GM12878 (cell line): ENCODE measurements at regions not wholly inside any gene's neighbourhood (a gene's known extent, or its start where the extent isn't known, plus 50 kb on each side); places are given as distances from the start of the nearest gene placed in this dataset.
A peak's percentile ranks its signal among the peaks of the same experiment; 100 is the strongest.

Source experiments
- ATAC-seq: fragments of 200-7000 bp; cut with Tn5 transposase; 3 replicates; pipeline ENCODE4 v1.9.1; 2020; ENCODE audit warnings: mild to moderate bottlenecking, moderate library complexity
- BruUV-seq: library from RNA; stranded (reverse); fragments of 400-500 nt; replicated peaks from 2 replicates; lab custom pipeline; 2021; lab: Mats Ljungman, UMichigan
- CTCF ChIA-PET: fragments of 300-600 bp; sonication (Branson Sonifier 250); formaldehyde crosslinking; extraction: SDS; loops from one replicate; lab custom pipeline; 2021; ENCODE audit warnings: inconsistent platforms; lab: Yijun Ruan, JAX
- POLR2A ChIA-PET: fragments of 350-600 bp; formaldehyde crosslinking; extraction: SDS; loops from one replicate; lab custom pipeline; 2021; ENCODE audit warnings: inconsistent platforms; lab: Charles Lee
- RAD21 ChIA-PET: fragments of 300-600 bp; sonication (Branson Sonifier 250); formaldehyde crosslinking; loops from one replicate; lab custom pipeline; 2023; ENCODE audit warnings: antibody characterized with exemption; ENCODE audit not compliant: unreplicated experiment; lab: Charles Lee
- SMC1A ChIA-PET: fragments of 300-600 bp; sonication (Branson Sonifier 250); formaldehyde crosslinking; loops from one replicate; lab custom pipeline; 2023; ENCODE audit not compliant: unreplicated experiment, uncharacterized antibody; lab: Charles Lee
- DNase-seq: peaks from one replicate; pipeline ENCODE4 v3.0.0-alpha.2; 2011; ENCODE audit warnings: low read depth, low spot score
- FAIRE-seq: peaks from 3 replicates; lab custom pipeline; 2011; peaks lifted over from hg19 to GRCh38; lab: Jason Lieb, UNC
- H2AFZ ChIP-seq: 2 replicates; pipeline ENCODE4 v1.6.0; 2011; ENCODE audit warnings: low read depth, low read length, control low read depth; ENCODE audit not compliant: control insufficient read depth
- H3K27ac ChIP-seq: 2 replicates; pipeline ENCODE4 v1.5.1; 2011; ENCODE audit warnings: control low read depth; ENCODE audit not compliant: control insufficient read depth, insufficient read depth
- H3K27me3 ChIP-seq, 2 experiments: replicated peaks in 1 of 2; 2 replicates each; pipeline versions ENCODE4 v1.6.0 to v1.6.1; 2011; ENCODE audit warnings: low read length in 1 of 2; ENCODE audit not compliant: control insufficient read depth in 2 of 2, insufficient read depth in 2 of 2
- H3K36me3 ChIP-seq, 2 experiments: 2 replicates each; pipeline ENCODE4 v1.5.1; 2011; ENCODE audit warnings: low read length in 1 of 2; ENCODE audit not compliant: control insufficient read depth in 2 of 2, insufficient read depth in 2 of 2
- H3K4me1 ChIP-seq: 2 replicates; pipeline ENCODE4 v1.6.1; 2011; ENCODE audit warnings: mild to moderate bottlenecking, low read length, moderate library complexity, mixed read lengths; ENCODE audit not compliant: control insufficient read depth, insufficient read depth
- H3K4me2 ChIP-seq: 2 replicates; pipeline ENCODE4 v1.6.0; 2011; ENCODE audit warnings: control low read depth; ENCODE audit not compliant: control insufficient read depth, insufficient read depth
- H3K4me3 ChIP-seq: fragments of 200-600 bp; sonication (generic); 2 replicates; pipeline ENCODE4 v1.5.1; 2016
- H3K79me2 ChIP-seq: 2 replicates; pipeline ENCODE4 v1.6.0; 2011; ENCODE audit warnings: low read length; ENCODE audit not compliant: control insufficient read depth, insufficient read depth
- H3K9ac ChIP-seq: 2 replicates; pipeline ENCODE4 v1.8.0; 2011; ENCODE audit warnings: low read length, control low read depth, mixed read lengths; ENCODE audit not compliant: control insufficient read depth, insufficient read depth
- H3K9me3 ChIP-seq: replicated peaks from 3 replicates; pipeline ENCODE4 v1.5.1; 2011; ENCODE audit warnings: mild to moderate bottlenecking, low read length; ENCODE audit not compliant: control insufficient read depth, insufficient read depth
- H4K20me1 ChIP-seq: 2 replicates; pipeline ENCODE4 v1.6.0; 2011; ENCODE audit not compliant: control insufficient read depth, insufficient read depth
- BACH1 ChIP-seq: fragments of 450-650 bp; IDR thresholded peaks from 2 replicates; pipeline ENCODE4 v1.6.1; 2017; ENCODE audit warnings: mild to moderate bottlenecking, borderline replicate concordance
- BCLAF1 ChIP-seq: fragments of 450-650 bp; IDR thresholded peaks from 2 replicates; pipeline ENCODE4 v1.6.1; 2017; ENCODE audit warnings: antibody characterized with exemption, mild to moderate bottlenecking, moderate library complexity
- FOS ChIP-seq: IDR thresholded peaks from 3 replicates; pipeline ENCODE4 v1.6.1; 2011; ENCODE audit warnings: borderline replicate concordance; ENCODE audit not compliant: insufficient read length; ENCODE audit errors: extremely low read depth
- GABPA ChIP-seq: IDR thresholded peaks from 2 replicates; pipeline ENCODE4 v1.6.1; 2014; ENCODE audit warnings: antibody characterized with exemption, low read depth, mild to moderate bottlenecking, inconsistent platforms
- IKZF2 ChIP-seq, 2 experiments: fragments of 450-650 bp; IDR thresholded peaks; 2 replicates each; pipeline ENCODE4 v1.6.1; 2017; ENCODE audit warnings: mild to moderate bottlenecking in 2 of 2, moderate library complexity in 2 of 2
- IRF4 ChIP-seq: IDR thresholded peaks from 2 replicates; pipeline ENCODE4 v1.6.1; 2011; ENCODE audit warnings: low read depth, low read length
- KDM1A ChIP-seq: fragments of 200-600 bp; sonication (generic); IDR thresholded peaks from 2 replicates; pipeline ENCODE4 v1.6.1; 2016; ENCODE audit warnings: borderline replicate concordance
- NFIC ChIP-seq: IDR thresholded peaks from 2 replicates; pipeline ENCODE4 v1.6.1; 2012; ENCODE audit warnings: low read depth, mild to moderate bottlenecking, inconsistent platforms, low read length, moderate library complexity
- NFYB ChIP-seq: IDR thresholded peaks from 2 replicates; pipeline ENCODE4 v1.6.1; 2011; ENCODE audit warnings: low read depth, mild to moderate bottlenecking, low read length, improper control_type of control experiment, moderate library complexity; ENCODE audit not compliant: insufficient read depth
- NR2F1 ChIP-seq: fragments of 450-650 bp; conservative IDR thresholded peaks from 2 replicates; pipeline ENCODE4 v1.6.1; 2017; ENCODE audit warnings: mild to moderate bottlenecking
- RB1 ChIP-seq: fragments of 450-650 bp; formaldehyde crosslinking; IDR thresholded peaks from 2 replicates; pipeline ENCODE4 v1.6.1; 2017; ENCODE audit warnings: mild to moderate bottlenecking, borderline replicate concordance
- SP1 ChIP-seq: IDR thresholded peaks from one replicate; pipeline ENCODE4 v1.6.1; 2011; ENCODE audit warnings: low read depth, low read length
- SPI1 ChIP-seq: IDR thresholded peaks from 2 replicates; pipeline ENCODE4 v1.6.1; 2011; ENCODE audit warnings: low read depth, mild to moderate bottlenecking, low read length, moderate library complexity, borderline replicate concordance; ENCODE audit not compliant: insufficient read depth
- ZBED1 ChIP-seq: IDR thresholded peaks from 2 replicates; pipeline ENCODE4 v1.6.1; 2016; ENCODE audit warnings: borderline replicate concordance
- ZNF592 ChIP-seq: fragments of 450-650 bp; IDR thresholded peaks from 2 replicates; pipeline ENCODE4 v1.6.1; 2017; ENCODE audit warnings: mild to moderate bottlenecking, moderate library complexity
- WGBS: methylation state at CpG from one replicate; pipeline ENCODE4 v1.1.6; 2016; ENCODE audit warnings: low lambda C conversion rate; ENCODE audit not compliant: insufficient replicate concordance, insufficient coverage; ENCODE audit errors: missing lambda C conversion rate; 5-methylcytosine and 5-hydroxymethylcytosine counted together
- in situ Hi-C: fragments of 300-500 bp; cut with MboI; formaldehyde crosslinking; loops from 9 replicates; pipeline ENCODE4 v1.14.3; 2018; ENCODE audit warnings: mixed read lengths
- intact Hi-C: fragments of 100-400 bp; cut with micrococcal nuclease; formaldehyde crosslinking; loops from one replicate; pipeline ENCODE4 v1.14.2; 2022; ENCODE audit not compliant: unreplicated experiment

- Histone ChIP-seq H3K36me3 (no peaks in the 10 kb centered on the region), H3K79me2 (no peaks in the 10 kb centered on the region; the same call in 1 of the 2 replicates), H3K4me3 (no peak overlapping the region), H2AFZ (no peak overlapping the region), H3K4me1 (peaks cover 8% of the 10 kb centered on the region; the same call in 1 of the 2 replicates), H3K27ac (no peak overlapping the region), H4K20me1 (no peaks in the 10 kb centered on the region), H3K27me3 (no peaks in the 10 kb centered on the region), H3K9me3 (peaks cover 1% of the 10 kb centered on the region; the same call in 2 of the 3 replicates), H3K4me2 (peak overlapping the region; percentile 11; the same call in 1 of the 2 replicates), H3K9ac (no peak overlapping the region)
- WGBS = 95% methylated on average over 6 of the region's 6 CpGs
- no TSS peak for BruUV-seq
- ChIA-PET SMC1A (interaction anchor here (0.6 to 2.2 kb wide), 9 partner anchors 9 to 56 kb away, joined by 3 to 8 read pairs (median 3); no protein-coding TSS in a partner anchor), POLR2A (interaction anchor here (0.6 to 1.2 kb wide), 6 partner anchors 10 to 152 kb away, joined by 3 to 9 read pairs (median 6); no protein-coding TSS in a partner anchor), CTCF (interaction anchor here (0.6 to 3.4 kb wide), 5 partner anchors 9 to 55 kb away, joined by 3 to 15 read pairs (median 6); no protein-coding TSS in a partner anchor), RAD21 (interaction anchor here (1.4 to 3.8 kb wide), 3 partner anchors 10 to 56 kb away, joined by 5 to 10 read pairs (median 6); no protein-coding TSS in a partner anchor)
- DNase-seq (no peak), FAIRE-seq (no peak), ATAC-seq (no peak)
- in situ Hi-C loops = no loop called here
- intact Hi-C loops = loop anchor here (5.0 kb wide), 1 partner anchor 58 kb away; no protein-coding TSS in a partner anchor
- TF ChIP-seq SPI1 = no peak
- TF ChIP-seq BCLAF1 = no peak
- TF ChIP-seq IKZF2 (IDR thresholded peaks at IDR 0.05) = no peak
- TF ChIP-seq IRF4 = no peak
- TF ChIP-seq NR2F1 = no peak
- no peak for TF ChIP-seq RB1
- no peak for TF ChIP-seq ZBED1
- TF ChIP-seq KDM1A = no peak
- no peak for TF ChIP-seq NFIC
- no peak for TF ChIP-seq NFYB
- TF ChIP-seq ZNF592 = no peak
- no peak for TF ChIP-seq FOS
- no peak for TF ChIP-seq BACH1
- no peak for TF ChIP-seq GABPA
- TF ChIP-seq SP1 = no peak
These were observed 456.2 kb downstream of the XYLT1 start for GRCh38 chr16:17014484-17015121.
